ENCODE measurements at regions not wholly inside any gene's neighbourhood (a gene's known extent, or its start where the extent isn't known, plus 50 kb on each side); places are given as distances from the start of the nearest gene placed in this dataset.
"Not testable (repeated sequence)": the region's sequence is repeated elsewhere in the genome, so short reads cannot be mapped to it uniquely, and the experiment has no call there.

GRCh38 chr1:121573881-121574504, 389.2 kb downstream of the SRGAP2C start:
- not testable (repeated sequence) for DNase-seq

GRCh38 chr1:121574505-121574899, 389.7 kb downstream of the SRGAP2C start:
- not testable (repeated sequence) for DNase-seq

DNA sequence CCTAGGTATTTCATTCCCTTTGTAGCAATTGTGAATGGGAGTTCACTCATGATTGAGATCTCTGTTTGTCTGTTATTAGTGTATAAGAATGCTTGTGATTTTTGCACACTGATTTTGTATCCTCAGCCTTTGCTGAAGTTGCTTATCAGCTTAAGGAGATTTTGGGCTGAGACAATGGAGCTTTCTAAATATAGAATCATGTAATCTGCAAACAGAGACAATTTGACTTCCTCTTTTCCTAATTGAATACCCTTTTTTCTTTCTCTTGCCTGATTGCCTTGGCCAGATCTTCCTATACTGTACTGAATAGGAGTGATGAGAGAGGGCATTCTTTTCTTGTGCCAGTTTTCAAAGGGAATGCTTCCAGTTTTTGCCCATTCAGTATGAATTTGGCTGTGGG, 398.1 kb downstream of the SRGAP2C start:
- not testable (repeated sequence) for DNase-seq

DNA sequence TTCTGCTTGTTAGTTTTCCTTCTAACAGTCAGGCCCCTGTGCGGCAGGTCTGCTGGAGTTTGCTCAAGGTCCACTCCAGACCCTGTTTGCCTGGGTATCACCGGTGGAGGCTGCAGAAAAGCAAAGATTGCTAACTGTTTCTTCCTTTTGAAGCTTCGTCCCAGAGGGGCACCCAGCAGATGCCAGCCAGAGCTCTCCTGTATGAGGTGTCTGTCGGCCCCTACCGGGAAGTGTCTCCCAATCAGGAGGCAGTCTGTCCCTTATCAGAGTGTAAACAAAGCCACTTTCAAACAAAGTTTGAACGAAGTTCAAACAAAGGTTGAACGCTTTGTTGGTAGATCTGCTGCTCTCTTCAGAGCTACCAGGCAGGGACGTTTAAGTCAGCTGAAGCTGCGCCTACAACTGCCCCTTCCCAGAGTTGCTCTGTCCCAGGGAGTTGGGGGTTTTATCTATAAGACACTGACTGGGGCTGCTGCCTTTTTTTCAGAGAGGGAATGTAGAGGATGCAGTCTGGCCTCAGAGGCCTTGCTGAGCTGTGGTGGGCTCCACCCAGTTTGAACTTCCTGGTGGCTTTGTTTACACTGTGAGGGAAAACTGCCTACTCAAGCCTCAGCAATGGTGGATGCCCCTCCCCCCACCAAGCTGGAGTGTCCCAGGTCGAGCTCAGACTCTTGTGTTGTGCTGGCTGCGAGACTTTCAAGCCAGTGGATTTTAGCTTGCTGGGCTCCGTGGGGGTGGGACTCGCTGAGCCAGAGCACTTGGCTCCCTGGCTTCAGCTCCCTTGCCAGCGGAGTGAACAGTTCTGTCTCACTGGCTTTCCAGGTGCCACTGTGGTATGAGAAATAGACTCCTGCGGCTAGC, 401.8 kb downstream of the SRGAP2C start:
- no peak for DNase-seq

DNA sequence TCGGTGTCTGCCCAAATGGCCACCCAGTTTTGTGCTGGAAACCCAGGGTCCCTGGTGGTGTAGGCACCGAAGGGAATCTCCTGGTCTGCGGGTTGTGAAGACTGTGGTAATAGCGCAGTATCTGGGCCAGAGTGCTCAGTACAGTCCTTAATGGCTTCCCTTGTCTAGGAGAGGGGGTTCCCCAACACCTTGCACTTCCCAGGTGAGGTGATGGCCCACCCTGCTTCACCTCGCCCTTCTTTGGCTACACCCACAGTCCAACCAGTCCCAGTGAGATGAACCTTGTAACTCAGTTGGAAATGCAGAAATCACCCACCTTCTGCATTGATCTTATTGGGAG, 402.4 kb downstream of the SRGAP2C start:
- DNase-seq, result no peak

DNA sequence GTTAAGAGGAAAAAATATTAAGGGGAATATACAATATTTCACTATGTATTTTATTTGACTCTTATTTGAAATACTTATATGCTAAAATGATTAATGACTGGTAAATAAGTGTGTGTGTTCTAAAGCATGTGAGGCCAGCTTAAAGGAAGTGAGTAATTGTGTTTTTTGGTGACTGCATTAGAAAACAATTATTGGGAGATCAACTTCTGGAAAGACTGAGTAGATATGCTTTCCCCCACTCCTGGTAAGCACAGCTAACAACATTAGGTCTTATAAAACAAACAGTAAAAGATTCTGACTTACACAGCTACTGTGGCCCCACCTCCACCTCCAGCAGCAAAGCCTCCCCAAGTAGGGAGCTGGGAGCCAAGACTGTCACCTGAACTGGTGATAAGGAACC, 403.0 kb downstream of the SRGAP2C start:
- DNase-seq, result no peak

GRCh38 chr1:121594096-121594495, 409.3 kb downstream of the SRGAP2C start:
- no peak for DNase-seq

DNA sequence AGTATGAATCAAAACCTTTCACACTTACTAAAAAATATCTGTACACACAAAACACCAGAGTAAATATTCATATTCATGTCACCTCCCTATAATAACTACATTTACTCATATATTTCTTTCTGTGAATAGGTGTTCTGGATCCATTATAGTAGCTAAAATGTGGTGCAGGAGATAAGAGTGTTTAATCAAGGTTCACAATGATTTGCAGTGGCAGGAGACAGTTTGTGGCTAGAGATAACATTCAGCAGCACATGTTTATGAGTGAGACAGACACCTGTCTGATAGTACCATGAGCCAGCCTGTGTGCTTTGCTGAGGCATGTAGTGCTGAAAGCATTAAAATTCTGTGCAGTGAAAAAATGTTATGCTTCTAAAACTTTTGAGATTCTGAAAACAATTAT, 410.3 kb downstream of the SRGAP2C start:
- DNase-seq, result no peak

- DNase-seq, result not testable (repeated sequence)
These were observed 420.2 kb downstream of the SRGAP2C start for GRCh38 chr1:121604843-121605444.

DNA sequence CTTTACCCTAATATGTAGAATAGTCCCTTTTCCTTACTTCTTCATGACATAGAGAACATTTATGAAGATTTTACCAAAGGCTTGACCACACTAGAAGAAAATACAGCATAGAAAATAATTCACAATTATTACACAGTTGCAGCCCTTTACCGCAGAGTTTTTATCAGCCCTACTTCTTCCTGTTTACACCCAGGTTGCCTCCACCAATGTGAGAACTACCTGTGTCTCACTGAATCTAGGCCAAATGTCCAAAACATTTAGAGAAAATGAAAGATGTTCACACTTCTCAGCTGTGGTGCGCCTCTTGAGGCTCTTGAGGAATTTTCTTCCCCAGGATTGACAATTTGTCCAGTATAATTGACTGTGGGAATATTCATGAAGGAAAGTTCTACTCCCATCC, 422.7 kb downstream of the SRGAP2C start:
- DNase-seq, result not testable (repeated sequence)

All from C1 segment of cervical spinal cord (tissue), 14 donors.